Epithelial cell of proximal tubule (primary cell): ENCODE measurements at regions not wholly inside any gene's neighbourhood (a gene's known extent, or its start where the extent isn't known, plus 50 kb on each side); places are given as distances from the start of the nearest gene placed in this dataset.

Experiments
- DNase-seq: peaks from one replicate; pipeline ENCODE4 v3.0.0-alpha.2; 2011; ENCODE audit warnings: low read depth
- H3K4me3 ChIP-seq: 2 replicates; pipeline ENCODE4 v1.5.1; 2011; ENCODE audit warnings: low read depth, mild to moderate bottlenecking, low read length
- CTCF ChIP-seq: conservative IDR thresholded peaks from 2 replicates; pipeline ENCODE4 v1.5.1; 2012; ENCODE audit warnings: low read depth, mild to moderate bottlenecking, low read length

- no peak overlapping the region for H3K4me3 ChIP-seq
- DNase-seq = no peak
- TF ChIP-seq CTCF = no peak
Measured at GRCh38 chr19:30711296-30711695, 339.1 kb downstream of the ZNF536 start.

- TF ChIP-seq CTCF = no peak
- no peak overlapping the region for H3K4me3 ChIP-seq
Measured at GRCh38 chr19:30710721-30711120, 338.5 kb downstream of the ZNF536 start.

GRCh38 chr19:30708416-30709178 is 336.4 kb downstream of the ZNF536 start:
- no peak for TF ChIP-seq CTCF
- no peak for DNase-seq

More at GRCh38 chr19:30710721-30711120, 338.5 kb downstream of the ZNF536 start:
- DNase-seq = no peak

GRCh38 chr19:30704771-30705330 is 332.7 kb downstream of the ZNF536 start:
- TF ChIP-seq CTCF = no peak
- no peak for DNase-seq
- no peak overlapping the region for H3K4me3 ChIP-seq

More at GRCh38 chr19:30708416-30709178, 336.4 kb downstream of the ZNF536 start:
- no peak overlapping the region for H3K4me3 ChIP-seq

GRCh38 chr19:30703645-30704044 is 331.5 kb downstream of the ZNF536 start:
- no peak for DNase-seq
- no peak for TF ChIP-seq CTCF
- no peak overlapping the region for H3K4me3 ChIP-seq

- DNase-seq = no peak
- no peak for TF ChIP-seq CTCF
- H3K4me3 ChIP-seq = no peak overlapping the region
Measured at GRCh38 chr19:30701178-30701577, 329.0 kb downstream of the ZNF536 start.

GRCh38 chr19:30699871-30700280 is 327.7 kb downstream of the ZNF536 start:
- DNase-seq = no peak
- no peak for TF ChIP-seq CTCF
- no peak overlapping the region for H3K4me3 ChIP-seq
